Stimulated activated CD8-positive, alpha-beta memory T cell treated with anti-CD3 and anti-CD28 coated beads, Interleukin-7, amount 100 ng/mL, for 1 hour (primary cell): ENCODE measurements at regions not wholly inside any gene's neighbourhood (a gene's known extent, or its start where the extent isn't known, plus 50 kb on each side); places are given as distances from the start of the nearest gene placed in this dataset.
"Not testable (repeated sequence)": the region's sequence is repeated elsewhere in the genome, so short reads cannot be mapped to it uniquely, and the experiment has no call there.

ENCODE experiments used
- DNase-seq, 2 donors: peaks; one replicate each; pipeline ENCODE4 v3.0.0-alpha.2; 2020; ENCODE audit warnings: low read depth in 2 of 2

GRCh38 chr3:30467596-30468238 lies 138.7 kb upstream of the TGFBR2 start:
- DNase-seq = no peak

- no peak for DNase-seq
These were observed 137.3 kb upstream of the TGFBR2 start for GRCh38 chr3:30469133-30469532.

DNA sequence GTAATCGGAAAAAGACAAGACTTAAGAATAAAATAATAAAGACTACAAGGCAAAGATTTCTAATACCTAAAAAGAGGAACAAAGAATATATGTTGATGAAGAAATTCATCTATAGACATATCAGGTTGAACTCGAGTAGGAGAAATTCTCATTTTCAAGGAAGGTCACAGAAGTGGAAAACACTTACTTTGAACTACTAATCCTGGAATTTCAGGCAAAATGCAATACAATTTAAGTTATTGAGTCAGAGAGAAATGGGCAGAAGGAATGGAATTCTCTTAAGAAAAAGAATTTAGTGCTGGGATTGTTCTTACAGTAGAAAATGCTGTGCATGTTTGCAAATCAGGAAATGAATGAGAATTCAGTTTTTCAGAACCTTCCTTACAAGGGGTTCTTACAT lies 135.9 kb upstream of the TGFBR2 start:
- DNase-seq = no peak

DNA sequence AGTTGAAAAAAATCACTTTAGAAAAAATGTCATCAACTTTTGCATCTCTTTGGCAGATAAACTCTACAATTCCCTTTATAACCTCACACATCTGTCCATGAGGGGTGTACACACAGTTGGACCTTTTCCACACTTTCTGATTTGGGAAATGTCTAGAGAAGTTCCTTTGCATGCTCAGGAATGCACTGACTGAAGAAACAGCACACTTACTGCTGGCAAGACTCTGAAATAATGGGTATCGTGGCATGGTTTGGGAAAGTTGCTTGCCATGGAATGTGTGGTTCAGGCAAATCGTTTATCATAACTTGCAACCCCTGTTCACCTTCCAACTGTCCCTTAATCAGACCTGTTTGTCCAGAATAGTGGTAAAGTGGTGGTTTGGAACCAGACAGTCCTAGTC lies 135.3 kb upstream of the TGFBR2 start:
- DNase-seq = no peak

GRCh38 chr3:30471796-30472489 lies 134.5 kb upstream of the TGFBR2 start:
- DNase-seq = no peak

- DNase-seq = no peak
These were observed 132.9 kb upstream of the TGFBR2 start for GRCh38 chr3:30473374-30474051.

DNA sequence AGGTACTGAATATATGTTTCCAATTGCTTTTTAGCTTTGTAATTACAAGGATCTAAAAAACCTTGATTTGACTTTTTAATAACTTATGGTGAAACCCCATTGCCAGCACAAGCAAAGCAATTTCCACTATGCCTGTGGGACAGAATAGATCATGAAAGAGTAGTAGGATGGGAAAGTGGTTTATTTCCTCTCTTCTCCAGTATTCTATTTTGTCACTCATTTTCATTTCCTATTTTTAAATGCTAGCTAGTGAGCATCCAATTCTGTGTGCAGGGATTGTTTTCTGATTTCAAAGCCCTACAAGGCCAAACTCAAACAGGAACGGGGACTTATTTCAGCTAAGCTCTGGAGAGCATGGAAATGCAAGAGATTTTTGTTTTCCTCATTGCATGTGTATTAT lies 132.0 kb upstream of the TGFBR2 start:
- DNase-seq = no peak

- no peak for DNase-seq
These were observed 131.2 kb upstream of the TGFBR2 start for GRCh38 chr3:30475038-30475808.

GRCh38 chr3:30475809-30476178 lies 130.6 kb upstream of the TGFBR2 start:
- DNase-seq = no peak

DNA sequence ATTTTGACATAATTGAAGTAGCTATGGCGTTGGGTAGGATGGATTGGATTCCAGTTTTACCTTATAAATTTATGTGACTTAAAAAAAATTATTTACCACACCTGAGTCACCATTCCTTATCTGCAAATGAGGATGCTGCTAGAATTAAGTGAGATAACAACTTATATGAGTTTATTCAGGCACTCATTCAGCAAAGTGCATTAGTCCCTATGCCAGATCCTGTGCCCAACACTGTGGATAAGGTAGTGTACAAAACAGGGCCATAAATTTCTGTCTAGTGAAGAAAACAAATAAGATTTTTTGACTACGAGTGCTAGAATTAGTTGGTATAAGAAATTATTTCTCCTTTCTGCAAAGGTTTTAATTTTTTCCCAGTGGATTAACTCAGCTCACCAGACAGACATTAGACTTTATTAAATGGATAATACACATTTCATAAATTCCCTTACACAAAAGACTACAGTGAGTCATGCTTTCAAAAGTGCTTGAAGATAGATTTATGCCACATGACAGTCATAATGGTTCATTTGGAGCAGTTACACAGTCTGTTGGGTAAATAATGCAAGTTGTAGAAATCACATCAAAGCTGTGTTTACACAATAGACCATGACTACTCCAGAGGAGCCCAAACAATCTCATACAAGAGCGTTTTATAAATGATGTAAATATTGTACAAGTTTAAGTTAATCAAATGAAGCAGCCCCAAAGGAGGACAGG lies 129.9 kb upstream of the TGFBR2 start:
- DNase-seq = no peak

DNA sequence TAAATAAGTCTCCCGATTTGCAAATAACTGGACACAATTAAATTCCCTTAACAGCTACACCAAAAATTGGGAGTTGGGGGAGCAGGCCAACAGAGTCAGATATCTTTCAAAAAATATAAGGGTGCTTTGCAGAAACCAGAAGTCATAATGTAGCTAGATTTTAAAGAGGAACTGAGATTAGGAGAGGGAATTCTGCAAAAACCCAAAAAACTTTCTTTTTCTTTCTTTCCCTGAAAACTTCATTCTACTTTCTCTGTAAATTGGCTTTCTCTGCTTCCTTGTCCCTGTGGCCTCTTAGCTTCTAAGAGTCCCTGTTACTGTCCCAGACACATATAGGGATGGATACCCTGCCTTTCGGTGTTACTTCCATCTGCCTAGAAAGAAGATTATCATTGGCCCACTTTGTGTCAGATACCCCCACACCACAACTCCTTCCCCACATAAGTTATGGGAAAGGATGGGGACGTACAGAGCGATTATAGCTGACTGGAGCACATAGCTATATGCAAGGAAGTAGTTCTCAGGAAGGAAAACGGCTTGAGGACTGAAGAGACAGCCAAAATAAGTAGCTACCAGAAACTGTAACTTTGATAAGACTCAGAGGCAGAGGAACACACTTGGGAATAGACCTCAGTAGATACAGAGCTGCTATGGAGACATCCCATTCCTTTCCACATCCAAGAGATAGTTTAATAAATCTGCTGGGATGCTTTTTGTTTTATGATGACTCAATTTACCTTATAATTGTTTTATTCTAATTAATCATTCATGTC lies 129.1 kb upstream of the TGFBR2 start:
- DNase-seq = no peak

DNA sequence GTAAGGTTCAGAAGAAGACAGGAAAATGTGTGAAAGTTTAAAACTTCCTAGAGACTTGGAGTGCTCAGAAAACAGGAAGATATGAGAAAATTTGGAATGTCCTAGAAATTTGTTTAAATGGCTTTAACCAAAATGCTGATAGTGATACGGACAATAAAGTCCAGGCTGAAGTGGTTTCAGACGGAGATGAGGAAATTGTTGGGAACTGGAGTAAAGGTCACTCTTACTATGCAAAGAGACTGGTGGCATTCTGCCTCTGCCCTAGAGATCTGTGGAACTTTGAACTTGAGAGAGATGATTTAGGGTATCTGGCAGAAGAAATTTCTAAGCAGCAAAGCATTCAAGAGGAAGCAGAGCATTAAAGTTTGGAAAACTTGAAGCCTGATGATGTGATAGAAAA lies 126.7 kb upstream of the TGFBR2 start:
- not testable (repeated sequence) for DNase-seq

DNA sequence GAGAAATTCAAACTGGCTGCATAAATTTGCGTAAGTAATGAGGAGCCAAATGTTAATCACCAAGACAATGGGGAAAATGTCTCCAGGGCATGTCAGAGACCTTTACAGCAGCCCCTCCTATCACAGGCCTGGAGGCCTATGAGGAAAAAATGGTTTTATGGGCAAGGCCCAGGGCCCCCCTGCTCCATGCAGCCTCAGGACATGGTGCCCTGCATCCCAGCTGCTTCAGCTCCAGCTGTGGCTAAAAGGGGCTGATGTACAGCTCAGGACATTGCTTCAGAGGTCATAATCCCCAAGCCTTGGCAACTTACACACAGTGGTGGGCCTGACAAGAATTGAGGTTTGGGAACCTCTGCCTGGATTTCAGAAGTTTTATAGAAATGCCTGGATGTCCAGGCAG lies 126.2 kb upstream of the TGFBR2 start:
- not testable (repeated sequence) for DNase-seq

GRCh38 chr3:30480587-30480986 lies 125.8 kb upstream of the TGFBR2 start:
- no peak for DNase-seq

DNA sequence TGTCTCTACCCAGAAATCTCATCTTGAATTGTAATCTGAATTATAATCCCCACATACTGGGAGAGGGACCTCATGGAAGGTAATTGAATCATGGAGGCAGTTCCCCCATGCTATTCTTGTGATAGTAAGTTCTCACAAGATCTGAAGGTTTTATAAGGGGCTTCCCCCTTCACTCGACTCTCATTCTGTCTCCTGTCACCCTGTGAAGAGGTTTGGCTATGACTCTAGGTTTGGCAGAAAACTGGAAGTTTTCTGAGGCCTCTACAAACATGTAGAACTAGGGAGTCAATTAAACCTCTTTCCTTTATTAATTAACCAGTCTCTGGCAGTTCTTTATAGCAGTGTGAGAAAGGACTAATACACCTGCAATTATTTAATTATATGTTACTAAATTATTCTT lies 125.2 kb upstream of the TGFBR2 start:
- DNase-seq = no peak

GRCh38 chr3:30484229-30484628 lies 122.2 kb upstream of the TGFBR2 start:
- DNase-seq = not testable (repeated sequence)

- no peak for DNase-seq
These were observed 120.0 kb upstream of the TGFBR2 start for GRCh38 chr3:30486368-30486767.

GRCh38 chr3:30488070-30488756 lies 118.2 kb upstream of the TGFBR2 start:
- no peak for DNase-seq

DNA sequence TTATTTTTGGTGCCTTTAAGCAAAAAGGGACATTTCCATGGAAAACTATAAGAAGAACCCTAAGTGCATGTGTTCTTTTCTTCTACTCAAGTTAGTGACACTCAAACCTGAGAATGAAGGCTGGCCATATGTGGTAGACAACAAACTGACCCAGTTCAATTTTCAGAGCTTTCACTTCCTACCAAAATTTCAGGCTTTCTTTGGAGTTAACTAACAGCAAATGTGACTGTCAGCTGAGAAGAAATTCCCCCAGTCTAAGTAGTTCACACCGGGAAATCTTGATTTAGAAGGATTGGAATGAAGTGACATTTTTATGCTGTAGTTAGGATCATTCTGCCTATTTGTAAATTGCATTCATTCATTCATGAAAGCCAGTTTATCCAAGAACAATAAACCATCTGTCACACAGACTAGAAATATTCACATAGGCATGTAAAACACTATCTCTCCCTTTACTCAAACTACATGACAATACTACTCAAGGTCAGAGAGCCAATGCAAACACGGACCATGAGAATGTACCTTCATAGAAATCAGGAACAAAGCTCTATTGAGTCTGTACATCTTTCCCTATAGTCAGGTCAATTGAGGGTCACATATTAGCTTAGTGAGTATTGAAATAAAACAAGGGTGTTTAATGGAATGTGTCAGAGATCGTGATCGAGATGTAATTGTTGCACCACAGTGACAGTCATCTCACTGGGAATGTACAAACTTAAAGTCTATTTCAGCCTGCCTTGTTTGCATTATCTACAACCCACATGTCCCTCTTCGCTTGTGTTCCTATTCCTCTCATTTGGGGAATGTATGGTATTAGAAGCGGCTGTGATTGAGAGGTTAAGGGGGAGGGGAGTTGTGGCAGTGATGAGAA lies 113.8 kb upstream of the TGFBR2 start:
- no peak for DNase-seq
